HAP-1 (cell line): ENCODE measurements at regions not wholly inside any gene's neighbourhood (a gene's known extent, or its start where the extent isn't known, plus 50 kb on each side); places are given as distances from the start of the nearest gene placed in this dataset.

Source experiments
- DNase-seq, 2 experiments: peaks; one replicate each; pipeline ENCODE4 v3.0.0-alpha.2; 2016 to 2020; ENCODE audit warnings: low spot score in 2 of 2
- H3K27me3 ChIP-seq: fragments of 250-450 bp; sonication (Bioruptor Pico); 2 replicates; pipeline ENCODE4 v1.5.1; 2020; ENCODE audit warnings: low read depth, mild to moderate bottlenecking, moderate library complexity
- H3K36me3 ChIP-seq: fragments of 250-450 bp; sonication (Bioruptor Pico); replicated peaks from 2 replicates; pipeline ENCODE4 v1.5.1; 2020; ENCODE audit warnings: mild to moderate bottlenecking
- H3K4me1 ChIP-seq: fragments of 250-450 bp; sonication (Bioruptor Pico); 2 replicates; pipeline ENCODE4 v1.5.1; 2020; ENCODE audit warnings: mild to moderate bottlenecking
- H3K4me3 ChIP-seq: fragments of 250-450 bp; sonication (Bioruptor Pico); 2 replicates; pipeline ENCODE4 v1.5.1; 2020; ENCODE audit warnings: mild to moderate bottlenecking, moderate library complexity
- H3K9me3 ChIP-seq: fragments of 250-450 bp; sonication (Bioruptor Pico); 2 replicates; pipeline ENCODE4 v1.5.1; 2020; ENCODE audit warnings: mild to moderate bottlenecking, moderate library complexity
- in situ Hi-C: fragments of 300-500 bp; cut with MboI; formaldehyde crosslinking; loops from 3 replicates; pipeline ENCODE4 v1.14.3; 2020; ENCODE audit warnings: low sequenced_read_pairs, inconsistent platforms, mixed read lengths

- in situ Hi-C loops: no loop called here
- H3K4me3 ChIP-seq: no peak overlapping the region
- no peaks in the 10 kb centered on the region for H3K9me3 ChIP-seq
- no peak for DNase-seq
- no peaks in the 10 kb centered on the region for H3K27me3 ChIP-seq
- H3K4me1 ChIP-seq: no peaks in the 10 kb centered on the region
- no peaks in the 10 kb centered on the region for H3K36me3 ChIP-seq
Observed at GRCh38 chr1:189434461-189434860, 1043.2 kb downstream of the BRINP3 start.

GRCh38 chr1:189435398-189435797, 1042.3 kb downstream of the BRINP3 start:
- Histone ChIP-seq H3K4me1 (no peaks in the 10 kb centered on the region), H3K9me3 (no peaks in the 10 kb centered on the region), H3K27me3 (no peaks in the 10 kb centered on the region), H3K4me3 (no peak overlapping the region), H3K36me3 (no peaks in the 10 kb centered on the region)
- in situ Hi-C loops: no loop called here
- DNase-seq: no peak

GRCh38 chr1:189438808-189439207, 1038.9 kb downstream of the BRINP3 start:
- in situ Hi-C loops: no loop called here
- DNase-seq: no peak

GRCh38 chr1:189463166-189463565, 1014.5 kb downstream of the BRINP3 start:
- no peak for DNase-seq
- Histone ChIP-seq H3K9me3 (no peaks in the 10 kb centered on the region), H3K4me3 (no peak overlapping the region), H3K27me3 (no peaks in the 10 kb centered on the region), H3K36me3 (no peaks in the 10 kb centered on the region), H3K4me1 (no peaks in the 10 kb centered on the region)
- in situ Hi-C loops: no loop called here

More at GRCh38 chr1:189438808-189439207, 1038.9 kb downstream of the BRINP3 start:
- Histone ChIP-seq H3K4me1 (no peaks in the 10 kb centered on the region), H3K4me3 (no peak overlapping the region), H3K27me3 (no peaks in the 10 kb centered on the region), H3K9me3 (no peaks in the 10 kb centered on the region), H3K36me3 (no peaks in the 10 kb centered on the region)

- H3K36me3 ChIP-seq: no peaks in the 10 kb centered on the region
- no peak for DNase-seq
- H3K4me1 ChIP-seq: no peaks in the 10 kb centered on the region
- H3K9me3 ChIP-seq: no peaks in the 10 kb centered on the region
- H3K4me3 ChIP-seq: no peak overlapping the region
- in situ Hi-C loops: no loop called here
- H3K27me3 ChIP-seq: no peaks in the 10 kb centered on the region
Observed at GRCh38 chr1:189496768-189497167, 980.9 kb downstream of the BRINP3 start.

- Histone ChIP-seq H3K4me1 (no peaks in the 10 kb centered on the region), H3K9me3 (no peaks in the 10 kb centered on the region)
- in situ Hi-C loops: no loop called here
Observed at GRCh38 chr1:189499736-189500135, 977.9 kb downstream of the BRINP3 start.

GRCh38 chr1:189500778-189501177, 976.9 kb downstream of the BRINP3 start:
- Histone ChIP-seq H3K4me1 (no peaks in the 10 kb centered on the region), H3K36me3 (no peaks in the 10 kb centered on the region), H3K27me3 (no peaks in the 10 kb centered on the region), H3K4me3 (no peak overlapping the region), H3K9me3 (no peaks in the 10 kb centered on the region)
- DNase-seq: no peak
- in situ Hi-C loops: no loop called here

More at GRCh38 chr1:189499736-189500135, 977.9 kb downstream of the BRINP3 start:
- Histone ChIP-seq H3K36me3 (no peaks in the 10 kb centered on the region), H3K27me3 (no peaks in the 10 kb centered on the region), H3K4me3 (no peak overlapping the region)
- no peak for DNase-seq

GRCh38 chr1:189510827-189511226, 966.8 kb downstream of the BRINP3 start:
- no peak for DNase-seq
- H3K27me3 ChIP-seq: no peaks in the 10 kb centered on the region
- no peaks in the 10 kb centered on the region for H3K36me3 ChIP-seq
- H3K4me1 ChIP-seq: no peaks in the 10 kb centered on the region
- H3K4me3 ChIP-seq: no peak overlapping the region
- H3K9me3 ChIP-seq: no peaks in the 10 kb centered on the region
- in situ Hi-C loops: no loop called here

- no peak for DNase-seq
- H3K4me1 ChIP-seq: no peaks in the 10 kb centered on the region
- no peaks in the 10 kb centered on the region for H3K9me3 ChIP-seq
- no peaks in the 10 kb centered on the region for H3K36me3 ChIP-seq
- in situ Hi-C loops: no loop called here
- no peak overlapping the region for H3K4me3 ChIP-seq
- H3K27me3 ChIP-seq: no peaks in the 10 kb centered on the region
Observed at GRCh38 chr1:189513091-189513490, 964.6 kb downstream of the BRINP3 start.

- Histone ChIP-seq H3K27me3 (no peaks in the 10 kb centered on the region), H3K4me3 (no peak overlapping the region), H3K36me3 (no peaks in the 10 kb centered on the region), H3K4me1 (no peaks in the 10 kb centered on the region), H3K9me3 (no peaks in the 10 kb centered on the region)
- no peak for DNase-seq
- in situ Hi-C loops: no loop called here
Observed at GRCh38 chr1:189522441-189522840, 955.2 kb downstream of the BRINP3 start.

- Histone ChIP-seq H3K9me3 (no peaks in the 10 kb centered on the region), H3K36me3 (no peaks in the 10 kb centered on the region), H3K4me3 (no peak overlapping the region), H3K4me1 (peaks cover 2% of the 10 kb centered on the region), H3K27me3 (no peaks in the 10 kb centered on the region)
- in situ Hi-C loops: no loop called here
- DNase-seq: no peak
Observed at GRCh38 chr1:189524501-189524900, 953.2 kb downstream of the BRINP3 start.

- Histone ChIP-seq H3K36me3 (no peaks in the 10 kb centered on the region), H3K27me3 (no peaks in the 10 kb centered on the region), H3K4me1 (peaks cover 14% of the 10 kb centered on the region), H3K9me3 (no peaks in the 10 kb centered on the region), H3K4me3 (no peak overlapping the region)
- DNase-seq: peak; percentile 9 to 31
- in situ Hi-C loops: no loop called here
Observed at GRCh38 chr1:189530162-189530561, 947.5 kb downstream of the BRINP3 start.

- Histone ChIP-seq H3K36me3 (no peaks in the 10 kb centered on the region), H3K4me3 (no peak overlapping the region), H3K27me3 (no peaks in the 10 kb centered on the region), H3K4me1 (no peaks in the 10 kb centered on the region), H3K9me3 (no peaks in the 10 kb centered on the region)
- no peak for DNase-seq
- in situ Hi-C loops: no loop called here
Observed at GRCh38 chr1:189538271-189538670, 939.4 kb downstream of the BRINP3 start.

- Histone ChIP-seq H3K36me3 (no peaks in the 10 kb centered on the region), H3K4me1 (no peaks in the 10 kb centered on the region), H3K27me3 (no peaks in the 10 kb centered on the region), H3K4me3 (no peak overlapping the region), H3K9me3 (no peaks in the 10 kb centered on the region)
- DNase-seq: no peak
- in situ Hi-C loops: no loop called here
Observed at GRCh38 chr1:189550498-189550897, 927.2 kb downstream of the BRINP3 start.

GRCh38 chr1:189563784-189564183, 913.9 kb downstream of the BRINP3 start:
- Histone ChIP-seq H3K9me3 (no peaks in the 10 kb centered on the region), H3K4me1 (no peaks in the 10 kb centered on the region), H3K27me3 (no peaks in the 10 kb centered on the region), H3K36me3 (no peaks in the 10 kb centered on the region), H3K4me3 (no peak overlapping the region)
- DNase-seq: no peak
- in situ Hi-C loops: no loop called here
